ENCODE measurements at regions not wholly inside any gene's neighbourhood (a gene's known extent, or its start where the extent isn't known, plus 50 kb on each side); places are given as distances from the start of the nearest gene placed in this dataset.

- no peak for DNase-seq
These were observed 624.5 kb upstream of the USP24 start for GRCh38 chr1:55839626-55840025.

- no peak for DNase-seq
These were observed 624.1 kb upstream of the USP24 start for GRCh38 chr1:55839221-55839620.

- DNase-seq, result no peak
These were observed 620.9 kb upstream of the USP24 start for GRCh38 chr1:55836086-55836485.

DNA sequence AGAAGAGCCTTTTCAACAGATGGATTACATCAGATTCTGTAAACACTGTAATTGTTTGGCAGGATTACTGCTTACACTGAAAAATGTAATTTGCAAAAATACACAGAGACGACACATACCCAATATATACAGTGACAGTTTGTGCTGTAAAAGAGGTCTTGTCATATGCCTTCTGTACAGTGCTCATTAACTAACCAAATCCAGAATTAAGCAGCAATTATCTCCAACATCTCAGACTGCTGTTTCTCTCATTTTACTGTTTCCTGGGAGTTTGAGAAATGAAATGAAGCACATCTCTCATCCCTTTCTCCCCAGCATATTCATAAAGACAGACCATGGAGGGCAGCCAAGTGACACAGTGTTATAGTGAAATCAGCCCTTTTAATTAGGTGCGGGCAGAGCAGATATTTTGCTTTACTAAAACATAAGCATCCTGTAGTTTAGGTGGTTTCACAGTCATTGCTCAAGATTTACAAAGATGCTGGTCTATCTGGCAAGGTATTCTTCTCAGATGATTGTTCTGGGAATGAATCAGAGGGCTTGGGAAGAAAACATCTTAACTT is 618.4 kb upstream of the USP24 start:
- DNase-seq, result no peak

DNA sequence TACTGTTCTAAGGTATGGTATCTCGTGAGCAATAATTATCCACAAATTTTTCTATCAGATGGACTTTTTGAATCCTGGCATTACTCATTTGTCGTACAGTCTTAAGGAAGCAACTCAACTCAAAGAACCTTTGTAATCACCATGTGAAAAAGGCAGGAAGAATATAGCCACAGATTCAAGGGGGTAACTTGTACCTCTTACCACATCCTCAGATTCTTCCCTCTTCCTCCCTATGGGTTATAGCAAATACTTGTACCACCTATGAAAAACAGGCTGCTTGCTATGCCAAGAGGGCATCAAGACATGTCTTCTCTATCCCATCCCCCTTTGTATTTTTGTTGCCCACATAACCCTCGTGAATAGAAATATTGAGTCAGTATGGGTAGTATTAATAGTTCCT is 616.6 kb upstream of the USP24 start:
- DNase-seq, result no peak

DNA sequence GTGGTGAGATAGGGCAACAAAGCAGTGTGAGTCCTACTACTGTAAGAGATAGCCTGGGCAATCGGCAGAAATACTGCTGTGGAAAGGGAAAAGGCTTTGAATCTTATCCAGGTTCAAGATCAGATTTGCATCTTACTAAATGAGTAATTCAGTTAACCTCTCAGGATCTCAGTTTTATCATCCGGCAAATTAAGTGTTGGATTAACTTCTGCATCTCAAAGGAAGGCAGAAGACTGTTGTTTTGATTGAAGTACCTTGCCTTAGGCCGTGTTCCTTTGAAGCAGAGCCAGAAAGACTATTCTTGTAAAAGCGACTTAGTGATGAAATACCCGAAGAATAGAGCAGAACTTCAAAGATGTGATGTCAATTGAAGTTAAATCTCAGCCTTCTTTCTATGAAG is 612.9 kb upstream of the USP24 start:
- DNase-seq, result no peak

DNA sequence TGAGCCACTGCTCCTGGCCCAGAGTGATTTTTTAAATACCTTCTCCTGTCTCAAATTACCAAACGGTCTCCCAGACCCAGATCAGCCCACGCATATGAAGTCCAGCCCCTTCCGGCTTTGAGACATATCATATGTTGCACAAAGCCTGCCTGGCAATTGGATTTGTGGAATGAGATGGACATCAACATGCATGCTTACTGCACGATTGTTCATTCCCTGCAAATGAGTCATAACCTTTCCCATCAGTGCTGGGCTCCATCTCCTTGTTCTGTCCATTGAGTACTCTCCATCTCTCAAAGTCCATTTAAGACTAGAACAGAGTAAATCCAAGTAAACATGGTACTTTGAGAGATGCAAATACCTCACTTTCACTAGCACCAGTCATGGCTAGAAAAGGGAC is 612.2 kb upstream of the USP24 start:
- DNase-seq, result no peak

GRCh38 chr1:55826381-55827080 is 611.4 kb upstream of the USP24 start:
- DNase-seq, result no peak

DNA sequence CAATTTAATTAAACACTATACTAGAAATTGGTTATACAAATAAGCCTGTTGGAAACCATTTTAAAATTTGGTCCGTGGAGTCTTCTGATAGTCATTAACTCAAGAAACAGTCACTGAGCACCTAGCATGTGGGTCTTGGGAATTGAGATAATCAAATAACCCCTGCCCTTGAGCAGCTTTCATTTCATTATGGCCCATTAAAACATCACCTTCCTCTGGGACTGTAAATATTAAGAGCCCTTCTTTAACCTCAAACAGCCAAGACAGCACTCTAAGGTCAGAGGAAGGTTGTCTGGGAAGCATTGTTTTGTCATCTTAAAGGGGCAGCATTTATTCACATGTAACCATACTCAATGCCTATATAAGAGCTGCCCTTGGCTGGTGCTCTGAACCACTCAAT is 610.3 kb upstream of the USP24 start:
- DNase-seq, result no peak

DNA sequence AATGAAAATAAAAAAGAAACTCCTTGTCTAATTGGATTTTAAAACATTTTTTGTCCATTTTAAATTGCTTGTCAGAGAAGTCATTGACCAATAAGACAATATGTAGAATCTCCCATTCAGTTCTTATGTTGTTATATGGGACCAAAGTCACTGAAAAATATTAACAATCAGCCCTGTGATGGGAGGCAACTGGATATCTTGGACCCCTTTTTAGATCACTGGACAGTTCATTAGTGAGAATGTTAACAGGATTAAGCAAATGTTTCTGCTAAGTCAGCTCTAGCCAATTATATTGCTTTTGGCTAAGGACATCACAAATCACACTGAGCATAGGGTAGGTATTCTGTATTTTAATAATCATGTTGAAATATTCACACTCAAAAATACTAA is 609.1 kb upstream of the USP24 start:
- DNase-seq, result no peak

- no peak for DNase-seq
These were observed 608.5 kb upstream of the USP24 start for GRCh38 chr1:55823541-55824250.

GRCh38 chr1:55822891-55823290 is 607.7 kb upstream of the USP24 start:
- DNase-seq, result no peak

- no peak for DNase-seq
These were observed 606.1 kb upstream of the USP24 start for GRCh38 chr1:55821234-55821633.

- no peak for DNase-seq
These were observed 605.3 kb upstream of the USP24 start for GRCh38 chr1:55820501-55820900.

DNA sequence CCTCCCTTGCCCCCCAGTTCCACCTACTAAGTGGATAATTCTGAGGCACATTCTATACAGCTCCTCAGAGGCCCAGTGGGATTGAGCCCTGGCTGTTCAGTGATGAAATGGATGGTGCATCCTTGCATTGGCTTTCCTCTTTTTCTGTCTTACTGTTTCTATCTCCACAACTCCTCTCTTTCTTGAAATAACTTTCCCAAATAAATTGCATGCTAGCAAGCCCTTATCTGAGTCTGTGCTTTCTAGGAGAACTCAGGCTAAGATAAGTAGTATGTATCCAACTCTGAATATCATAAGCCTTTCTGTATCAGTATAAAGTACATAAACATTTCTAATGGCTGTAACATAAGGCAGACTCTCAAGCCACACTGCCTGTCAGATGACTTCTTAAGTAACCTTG is 603.8 kb upstream of the USP24 start:
- no peak for DNase-seq

DNA sequence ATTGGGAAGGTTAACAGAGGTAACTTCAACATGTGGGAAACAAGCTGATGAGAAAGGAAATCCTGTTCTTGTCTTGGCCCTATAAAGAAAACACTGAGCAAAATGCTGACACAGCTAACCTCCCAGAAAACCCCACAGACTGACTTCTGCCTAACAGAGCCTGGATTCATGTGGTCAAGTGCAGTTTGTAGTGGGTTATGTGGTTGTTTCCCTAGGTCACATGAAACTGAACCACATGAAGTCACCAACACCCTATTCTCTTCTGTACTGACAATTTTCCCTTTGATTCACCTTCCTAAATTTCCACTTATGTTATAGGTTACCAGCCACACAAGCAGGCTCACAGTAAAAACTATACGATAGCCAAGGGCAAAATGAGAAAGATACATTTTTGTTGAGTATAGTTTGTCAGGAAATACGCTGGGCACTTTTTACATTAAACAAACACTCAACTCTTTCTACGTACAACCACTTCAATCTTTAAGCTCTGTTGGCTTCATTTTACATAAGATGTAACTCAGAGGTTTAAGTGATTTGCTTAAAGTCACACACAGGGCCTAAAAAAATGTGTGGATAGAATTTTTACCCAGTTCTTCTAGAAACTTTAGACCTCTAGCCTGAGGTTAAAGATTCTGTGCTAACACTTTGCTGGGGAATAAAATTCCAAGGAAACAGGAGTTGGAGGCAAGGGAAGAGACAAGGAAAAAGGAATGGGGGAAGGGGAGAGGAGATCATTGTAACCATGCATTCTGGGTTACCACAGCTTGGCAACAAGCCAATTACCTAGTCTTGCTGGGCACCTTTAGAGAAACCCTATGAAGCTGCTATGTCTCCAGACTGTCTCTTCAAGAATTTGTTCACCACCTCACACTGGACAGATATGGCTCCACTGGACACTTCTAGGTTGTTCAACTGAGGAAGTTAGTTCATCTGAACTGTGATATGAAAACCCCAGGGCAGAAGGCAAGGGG is 601.6 kb upstream of the USP24 start:
- no peak for DNase-seq

DNA sequence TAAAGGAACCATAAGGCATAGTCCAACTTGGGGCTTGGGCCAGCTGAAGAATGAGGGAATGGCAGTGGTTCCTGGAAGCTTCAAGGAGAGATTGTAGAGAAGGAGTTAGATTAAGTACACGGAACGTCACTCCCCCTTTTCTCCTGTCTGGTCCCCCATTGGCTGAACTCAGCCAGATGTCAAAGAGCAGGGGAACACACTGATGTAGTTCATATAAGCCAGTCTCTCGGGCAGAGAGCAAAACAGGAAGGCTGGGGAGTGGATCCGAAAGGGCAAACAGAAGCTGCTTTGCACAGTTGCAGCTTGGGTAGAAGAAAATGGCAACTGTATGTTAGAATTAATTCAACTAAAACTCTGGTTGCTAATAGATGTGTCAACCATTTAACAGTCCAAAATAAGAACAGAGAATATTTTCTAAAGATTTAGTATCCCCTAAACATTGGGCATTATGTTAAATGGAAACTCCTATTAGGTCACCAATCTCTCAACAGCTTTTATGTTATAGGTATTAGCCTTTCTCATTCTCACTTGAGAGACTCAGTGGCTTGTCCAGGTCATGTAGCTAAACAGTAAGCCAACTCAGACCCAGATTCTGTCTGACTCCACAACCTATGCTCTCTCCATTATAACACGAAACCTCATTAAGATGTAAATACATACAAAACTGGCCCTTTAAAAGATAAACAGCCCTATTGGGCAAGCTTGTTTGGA is 600.7 kb upstream of the USP24 start:
- DNase-seq, result no peak

DNA sequence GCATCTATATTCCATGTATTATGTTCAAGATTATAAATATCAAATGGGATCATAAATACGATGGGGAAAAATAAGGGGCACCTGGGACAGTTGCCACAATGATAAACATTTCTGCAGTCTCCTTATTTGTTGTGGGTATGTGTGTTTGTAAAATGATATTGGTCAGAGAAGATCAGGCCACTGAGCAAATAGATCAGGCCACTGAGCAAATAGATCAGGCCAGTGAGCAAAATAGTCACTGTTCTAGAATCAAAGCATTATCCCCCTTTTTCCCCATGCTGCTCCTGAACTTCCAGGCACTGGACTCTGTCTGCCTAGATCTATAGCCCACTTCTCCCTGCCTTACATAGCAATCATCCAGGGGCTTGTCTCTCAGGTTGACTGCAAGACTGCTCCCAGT is 599.8 kb upstream of the USP24 start:
- DNase-seq, result no peak

DNA sequence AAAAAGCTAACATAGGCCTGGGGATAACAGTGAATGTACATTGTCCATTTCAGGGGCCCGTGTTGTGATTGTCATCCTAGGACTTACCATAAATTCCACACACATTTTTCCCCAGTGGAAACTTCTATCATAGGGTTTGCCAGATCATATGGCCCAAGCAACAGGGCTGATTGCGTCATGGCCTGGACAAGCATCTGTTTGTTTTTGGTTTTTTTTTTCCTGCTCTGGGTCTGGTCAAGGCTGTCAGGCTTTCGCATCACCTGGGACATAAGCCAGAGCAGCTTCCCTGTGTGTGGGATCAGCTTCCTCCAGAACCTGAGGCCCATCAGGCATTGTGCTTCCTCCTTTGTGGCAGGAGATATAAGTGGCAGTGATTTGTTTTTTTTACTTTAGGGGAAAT is 598.5 kb upstream of the USP24 start:
- no peak for DNase-seq

DNA sequence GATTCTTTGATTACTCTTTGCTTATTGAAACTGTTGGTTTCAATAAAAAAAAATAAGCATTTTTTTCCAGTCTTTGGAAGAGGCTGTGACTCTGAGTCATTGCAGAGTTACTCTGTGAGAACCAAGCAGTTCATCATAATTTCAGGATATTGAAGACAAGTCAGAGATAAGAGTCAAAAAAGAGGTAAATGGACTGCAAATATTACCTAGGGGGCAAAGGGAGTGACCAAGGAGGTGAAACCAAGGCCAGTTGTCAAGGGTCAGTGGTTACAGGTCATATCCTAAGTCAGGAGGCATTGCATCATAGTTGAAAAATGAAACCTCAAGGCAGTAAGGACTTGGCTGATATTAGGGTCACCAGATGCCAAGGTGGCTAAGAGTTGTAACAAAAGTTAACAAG is 597.1 kb upstream of the USP24 start:
- DNase-seq, result no peak

DNA sequence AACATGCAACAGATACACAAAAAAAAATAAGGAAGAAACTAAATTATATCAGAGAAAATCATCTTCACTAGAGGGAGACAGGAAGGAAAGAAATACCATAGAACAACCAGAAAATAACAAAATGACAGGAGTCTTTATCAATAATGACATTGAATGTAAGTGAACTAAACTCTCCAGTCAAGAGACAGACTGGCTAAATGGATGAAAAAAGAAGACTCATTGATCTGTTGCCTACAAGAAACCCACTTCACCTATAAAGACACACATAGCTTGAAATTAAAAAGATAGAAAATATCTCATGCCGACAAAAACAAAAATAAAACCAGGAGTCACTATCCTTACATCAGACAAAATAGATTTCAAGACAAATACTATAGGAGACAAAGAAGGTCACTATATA is 593.1 kb upstream of the USP24 start:
- DNase-seq, result no peak

- no peak for DNase-seq
These were observed 588.3 kb upstream of the USP24 start for GRCh38 chr1:55803429-55803828.

- DNase-seq, result no peak
These were observed 586.3 kb upstream of the USP24 start for GRCh38 chr1:55801481-55801880.
